ENCODE measurements at regions not wholly inside any gene's neighbourhood (a gene's known extent, or its start where the extent isn't known, plus 50 kb on each side); places are given as distances from the start of the nearest gene placed in this dataset.

DNA sequence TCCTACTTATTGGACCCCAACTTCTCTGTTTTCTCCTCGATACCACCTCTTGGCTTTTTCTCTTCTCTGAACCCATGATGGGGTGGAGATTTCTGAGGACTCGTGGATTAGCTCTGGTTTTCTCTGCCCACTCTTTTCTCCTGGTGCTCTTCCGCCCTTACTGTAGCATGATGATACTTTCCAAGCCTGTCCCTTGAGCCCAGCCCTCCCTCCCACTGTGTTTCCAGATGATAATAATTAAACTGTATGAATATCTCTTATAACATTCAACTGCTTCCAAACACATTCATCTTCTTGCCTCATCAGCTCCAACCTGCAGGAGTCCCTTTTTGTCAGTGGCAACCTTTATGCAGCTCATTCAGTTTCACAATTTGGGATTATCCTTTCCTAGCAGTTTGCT is 494.2 kb upstream of the KLF4 start:
- no peak overlapping the region for H3K27ac ChIP-seq (ENCODE audit: low read depth, low read length)
- WGBS (ENCODE audit: insufficient coverage), result no CpG with 5 or more reads among the region's 3 CpGs

DNA sequence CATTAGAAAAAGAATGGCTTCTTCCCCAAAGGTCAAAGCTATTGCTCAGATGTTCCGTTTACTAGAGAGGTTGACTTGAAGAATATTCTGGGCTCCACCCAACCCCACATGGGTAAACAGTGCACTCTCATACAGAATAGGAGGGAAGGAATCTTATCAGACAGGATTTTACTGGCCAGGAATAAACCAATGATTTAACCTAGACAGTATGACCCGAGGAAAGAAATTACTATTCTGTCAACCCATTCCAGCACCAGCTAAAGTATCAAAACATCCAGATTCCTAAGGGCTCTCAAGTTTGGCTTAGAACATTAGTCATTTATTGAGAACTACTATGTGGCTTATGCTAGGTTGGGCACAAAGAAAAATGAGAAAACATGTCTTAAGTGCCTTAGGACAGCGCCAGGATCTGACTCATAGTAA is 493.6 kb upstream of the KLF4 start:
- H3K4me3 ChIP-seq (ENCODE audit: low read depth, low read length), result no peak overlapping the region
- no peaks in the 10 kb centered on the region for H3K4me1 ChIP-seq (ENCODE audit: control insufficient read depth, insufficient read depth, low read length)
- WGBS (ENCODE audit: insufficient coverage), result no CpG with 5 or more reads among the region's 3 CpGs
- no peaks in the 10 kb centered on the region for H3K9me3 ChIP-seq (ENCODE audit: control insufficient read depth, insufficient read depth, low read length)
- no peak for DNase-seq (ENCODE audit: low read depth in 4 of 6, low spot score in 6 of 6)
- H3K27ac ChIP-seq (ENCODE audit: low read depth, low read length), result no peak overlapping the region
- H3K27me3 ChIP-seq (ENCODE audit: control insufficient read depth, insufficient read depth, low read length), result no peaks in the 10 kb centered on the region
- H3K36me3 ChIP-seq (ENCODE audit: control insufficient read depth, insufficient read depth, low read length), result no peaks in the 10 kb centered on the region

More for the DNA sequence above, 494.2 kb upstream of the KLF4 start:
- no peak overlapping the region for H3K4me3 ChIP-seq (ENCODE audit: low read depth, low read length)
- no peaks in the 10 kb centered on the region for H3K9me3 ChIP-seq (ENCODE audit: control insufficient read depth, insufficient read depth, low read length)
- H3K27me3 ChIP-seq (ENCODE audit: control insufficient read depth, insufficient read depth, low read length), result no peaks in the 10 kb centered on the region
- H3K4me1 ChIP-seq (ENCODE audit: control insufficient read depth, insufficient read depth, low read length), result no peaks in the 10 kb centered on the region
- no peak for DNase-seq (ENCODE audit: low read depth in 4 of 6, low spot score in 6 of 6)
- H3K36me3 ChIP-seq (ENCODE audit: control insufficient read depth, insufficient read depth, low read length), result no peaks in the 10 kb centered on the region

GRCh38 chr9:107982745-107983144 is 493.2 kb upstream of the KLF4 start:
- WGBS (ENCODE audit: insufficient coverage), result no CpG with 5 or more reads among the region's 3 CpGs
- no peaks in the 10 kb centered on the region for H3K9me3 ChIP-seq (ENCODE audit: control insufficient read depth, insufficient read depth, low read length)
- H3K27ac ChIP-seq (ENCODE audit: low read depth, low read length), result no peak overlapping the region
- no peaks in the 10 kb centered on the region for H3K27me3 ChIP-seq (ENCODE audit: control insufficient read depth, insufficient read depth, low read length)
- no peaks in the 10 kb centered on the region for H3K36me3 ChIP-seq (ENCODE audit: control insufficient read depth, insufficient read depth, low read length)
- no peak overlapping the region for H3K4me3 ChIP-seq (ENCODE audit: low read depth, low read length)
- no peaks in the 10 kb centered on the region for H3K4me1 ChIP-seq (ENCODE audit: control insufficient read depth, insufficient read depth, low read length)
- no peak for DNase-seq (ENCODE audit: low read depth in 4 of 6, low spot score in 6 of 6)

DNA sequence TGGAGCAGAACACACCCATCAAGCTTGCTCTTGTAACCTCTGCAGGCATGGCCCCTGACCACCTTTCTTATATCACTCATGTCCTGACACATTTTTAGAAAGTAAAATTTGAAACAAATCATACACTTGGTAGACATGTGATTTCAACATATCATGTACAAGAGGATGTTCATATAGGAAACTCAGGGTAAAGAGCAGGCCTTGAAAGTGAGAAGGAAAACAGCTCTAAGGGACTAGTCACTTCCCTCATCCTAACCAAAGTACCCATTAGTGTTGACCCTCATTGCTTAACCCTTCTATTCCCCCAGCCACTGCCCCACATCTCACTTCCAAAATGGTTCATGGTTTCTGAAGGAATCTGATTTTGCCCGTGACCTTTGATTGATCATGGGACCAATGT is 492.4 kb upstream of the KLF4 start:
- H3K9me3 ChIP-seq (ENCODE audit: control insufficient read depth, insufficient read depth, low read length), result no peaks in the 10 kb centered on the region
- no peak overlapping the region for H3K27ac ChIP-seq (ENCODE audit: low read depth, low read length)
- H3K27me3 ChIP-seq (ENCODE audit: control insufficient read depth, insufficient read depth, low read length), result no peaks in the 10 kb centered on the region
- no peak for DNase-seq (ENCODE audit: low read depth in 4 of 6, low spot score in 6 of 6)
- H3K36me3 ChIP-seq (ENCODE audit: control insufficient read depth, insufficient read depth, low read length), result no peaks in the 10 kb centered on the region
- WGBS (ENCODE audit: insufficient coverage), result 100% methylated on average over 1 of the region's 1 CpG
- no peaks in the 10 kb centered on the region for H3K4me1 ChIP-seq (ENCODE audit: control insufficient read depth, insufficient read depth, low read length)
- H3K4me3 ChIP-seq (ENCODE audit: low read depth, low read length), result no peak overlapping the region

DNA sequence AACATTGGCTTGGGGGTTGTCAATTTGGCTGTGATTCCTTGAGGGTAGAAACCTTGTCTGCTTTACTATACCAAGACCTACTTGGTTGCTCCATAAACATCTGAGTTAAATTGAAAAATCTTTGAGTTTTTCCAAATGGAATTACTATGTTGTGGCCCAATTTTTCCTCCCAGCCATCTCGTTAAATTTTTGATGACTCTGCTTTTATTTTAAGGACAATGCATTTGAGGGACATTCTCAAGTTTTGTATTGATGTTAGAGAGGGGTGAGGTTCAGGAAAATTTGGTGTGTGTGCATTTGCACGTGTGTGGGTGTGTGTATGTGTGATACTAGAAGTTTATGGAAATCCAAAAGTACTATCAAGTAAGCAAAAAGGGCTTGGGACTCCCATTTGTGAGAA is 491.4 kb upstream of the KLF4 start:
- H3K27ac ChIP-seq (ENCODE audit: low read depth, low read length), result no peak overlapping the region
- WGBS (ENCODE audit: insufficient coverage), result 100% methylated on average over 1 of the region's 2 CpGs
- DNase-seq (ENCODE audit: low read depth in 4 of 6, low spot score in 6 of 6), result no peak

GRCh38 chr9:107976767-107977166 is 487.2 kb upstream of the KLF4 start:
- Histone ChIP-seq H3K9me3 (ENCODE audit: control insufficient read depth, insufficient read depth, low read length) (no peaks in the 10 kb centered on the region), H3K27ac (ENCODE audit: low read depth, low read length) (no peak overlapping the region), H3K4me3 (ENCODE audit: low read depth, low read length) (no peak overlapping the region), H3K4me1 (ENCODE audit: control insufficient read depth, insufficient read depth, low read length) (peaks cover 3% of the 10 kb centered on the region), H3K36me3 (ENCODE audit: control insufficient read depth, insufficient read depth, low read length) (no peaks in the 10 kb centered on the region), H3K27me3 (ENCODE audit: control insufficient read depth, insufficient read depth, low read length) (no peaks in the 10 kb centered on the region)
- no peak for DNase-seq (ENCODE audit: low read depth in 4 of 6, low spot score in 6 of 6)
- WGBS (ENCODE audit: insufficient coverage), result 90% methylated on average over 1 of the region's 1 CpG

More for the DNA sequence above, 491.4 kb upstream of the KLF4 start:
- Histone ChIP-seq H3K36me3 (ENCODE audit: control insufficient read depth, insufficient read depth, low read length) (no peaks in the 10 kb centered on the region), H3K9me3 (ENCODE audit: control insufficient read depth, insufficient read depth, low read length) (no peaks in the 10 kb centered on the region), H3K4me3 (ENCODE audit: low read depth, low read length) (no peak overlapping the region), H3K4me1 (ENCODE audit: control insufficient read depth, insufficient read depth, low read length) (peaks cover 3% of the 10 kb centered on the region), H3K27me3 (ENCODE audit: control insufficient read depth, insufficient read depth, low read length) (no peaks in the 10 kb centered on the region)

DNA sequence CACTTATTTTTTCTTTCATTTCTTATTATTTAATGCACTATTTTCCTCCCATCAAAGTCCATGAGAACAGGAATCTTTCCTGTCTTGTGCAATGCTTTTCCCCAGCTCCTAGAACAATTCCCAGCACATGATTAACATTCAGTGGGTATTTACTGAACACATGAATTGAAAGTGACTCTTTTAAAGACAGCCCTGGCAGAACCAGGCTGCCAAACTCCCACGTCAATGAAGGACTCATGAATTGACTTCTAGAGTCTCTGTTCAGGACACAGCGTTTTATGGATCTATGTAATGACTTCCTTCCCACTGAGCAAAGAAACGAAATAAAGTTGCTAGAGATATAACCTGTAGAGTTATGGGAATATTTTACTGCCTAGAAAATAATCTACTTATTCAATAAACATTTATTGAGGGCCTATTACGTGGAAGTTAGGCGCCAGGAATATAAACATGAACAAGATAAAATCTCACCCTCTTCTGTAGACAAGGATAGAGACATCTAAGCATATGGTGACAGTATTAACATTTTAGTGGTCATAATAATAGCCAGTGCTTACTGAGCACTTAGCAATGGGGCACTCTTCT is 485.9 kb upstream of the KLF4 start:
- Histone ChIP-seq H3K27ac (ENCODE audit: low read depth, low read length) (no peak overlapping the region), H3K4me1 (ENCODE audit: control insufficient read depth, insufficient read depth, low read length) (peaks cover 3% of the 10 kb centered on the region), H3K4me3 (ENCODE audit: low read depth, low read length) (no peak overlapping the region), H3K36me3 (ENCODE audit: control insufficient read depth, insufficient read depth, low read length) (no peaks in the 10 kb centered on the region), H3K9me3 (ENCODE audit: control insufficient read depth, insufficient read depth, low read length) (no peaks in the 10 kb centered on the region), H3K27me3 (ENCODE audit: control insufficient read depth, insufficient read depth, low read length) (no peaks in the 10 kb centered on the region)
- peak in 5 of 6 donors; percentile 4 to 35 (median 15) for DNase-seq (ENCODE audit: low read depth in 4 of 6, low spot score in 6 of 6)
- no CpG with 5 or more reads among the region's 5 CpGs for WGBS (ENCODE audit: insufficient coverage)

- WGBS (ENCODE audit: insufficient coverage), result no CpG with 5 or more reads among the region's 1 CpG
- Histone ChIP-seq H3K4me3 (ENCODE audit: low read depth, low read length) (no peak overlapping the region), H3K27ac (ENCODE audit: low read depth, low read length) (no peak overlapping the region), H3K9me3 (ENCODE audit: control insufficient read depth, insufficient read depth, low read length) (no peaks in the 10 kb centered on the region), H3K27me3 (ENCODE audit: control insufficient read depth, insufficient read depth, low read length) (no peaks in the 10 kb centered on the region), H3K36me3 (ENCODE audit: control insufficient read depth, insufficient read depth, low read length) (no peaks in the 10 kb centered on the region), H3K4me1 (ENCODE audit: control insufficient read depth, insufficient read depth, low read length) (peaks cover 3% of the 10 kb centered on the region)
- no peak for DNase-seq (ENCODE audit: low read depth in 4 of 6, low spot score in 6 of 6)
These were observed 483.9 kb upstream of the KLF4 start for GRCh38 chr9:107973451-107973850.

DNA sequence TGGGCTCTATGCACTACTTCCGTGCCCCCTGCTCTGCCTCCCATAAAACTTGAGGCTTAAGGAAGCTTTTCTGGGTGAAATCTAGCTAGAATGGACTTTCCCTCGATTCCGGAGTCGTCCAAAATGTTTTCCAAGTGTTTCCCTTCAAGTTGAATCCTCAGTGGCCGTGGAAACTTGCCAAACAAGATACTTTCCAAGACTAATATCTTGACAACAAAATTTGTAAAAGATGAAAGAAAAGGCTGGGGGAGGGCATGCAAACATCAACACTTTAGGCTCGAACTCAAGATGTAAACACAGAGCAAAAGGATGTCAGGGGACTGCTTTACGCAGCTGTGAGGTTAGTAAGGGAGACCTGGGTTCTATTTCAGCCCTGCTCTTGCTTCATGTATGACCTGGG is 482.8 kb upstream of the KLF4 start:
- DNase-seq (ENCODE audit: low read depth in 4 of 6, low spot score in 6 of 6), result peak in 2 of 6 donors; percentile 4 to 52
- Histone ChIP-seq H3K4me1 (ENCODE audit: control insufficient read depth, insufficient read depth, low read length) (peaks cover 3% of the 10 kb centered on the region), H3K27ac (ENCODE audit: low read depth, low read length) (peak overlapping the region; percentile 3), H3K27me3 (ENCODE audit: control insufficient read depth, insufficient read depth, low read length) (no peaks in the 10 kb centered on the region), H3K9me3 (ENCODE audit: control insufficient read depth, insufficient read depth, low read length) (no peaks in the 10 kb centered on the region), H3K36me3 (ENCODE audit: control insufficient read depth, insufficient read depth, low read length) (no peaks in the 10 kb centered on the region), H3K4me3 (ENCODE audit: low read depth, low read length) (no peak overlapping the region)
- WGBS (ENCODE audit: insufficient coverage), result 69% methylated on average over 2 of the region's 7 CpGs

GRCh38 chr9:107971241-107971640 is 481.7 kb upstream of the KLF4 start:
- H3K4me1 ChIP-seq (ENCODE audit: control insufficient read depth, insufficient read depth, low read length), result no peaks in the 10 kb centered on the region
- no peaks in the 10 kb centered on the region for H3K27me3 ChIP-seq (ENCODE audit: control insufficient read depth, insufficient read depth, low read length)
- H3K27ac ChIP-seq (ENCODE audit: low read depth, low read length), result no peak overlapping the region
- H3K9me3 ChIP-seq (ENCODE audit: control insufficient read depth, insufficient read depth, low read length), result no peaks in the 10 kb centered on the region
- H3K4me3 ChIP-seq (ENCODE audit: low read depth, low read length), result no peak overlapping the region
- DNase-seq (ENCODE audit: low read depth in 4 of 6, low spot score in 6 of 6), result no peak
- H3K36me3 ChIP-seq (ENCODE audit: control insufficient read depth, insufficient read depth, low read length), result no peaks in the 10 kb centered on the region
